HepG2 (cell line): ENCODE measurements at regions not wholly inside any gene's neighbourhood (a gene's known extent, or its start where the extent isn't known, plus 50 kb on each side); places are given as distances from the start of the nearest gene placed in this dataset.
"Not testable (repeated sequence)": the region's sequence is repeated elsewhere in the genome, so short reads cannot be mapped to it uniquely, and the experiment has no call there.

ENCODE experiments used
- ATAC-seq: fragments of 200-7000 bp; cut with Tn5 transposase; 3 replicates; pipeline ENCODE4 v1.9.1; 2020; ENCODE audit warnings: mild to moderate bottlenecking, moderate library complexity
- BruUV-seq: library from RNA; stranded (reverse); fragments of 400-500 nt; replicated peaks from 2 replicates; lab custom pipeline; 2021; lab: Mats Ljungman, UMichigan
- CTCF ChIA-PET: fragments of 300-600 bp; formaldehyde crosslinking; extraction: SDS; loops from one replicate; lab custom pipeline; 2021; ENCODE audit warnings: low total read pairs, inconsistent platforms, low intra/inter-chr PET ratio; lab: Yijun Ruan, JAX
- POLR2A ChIA-PET: fragments of 350-600 bp; sonication (Branson Sonifier 250); formaldehyde crosslinking; loops from one replicate; lab custom pipeline; 2020; ENCODE audit warnings: antibody characterized with exemption, inconsistent platforms; lab: Yijun Ruan, JAX
- DNase-seq: peaks from one replicate; pipeline ENCODE4 v3.0.0-alpha.2; 2015; ENCODE audit warnings: low spot score
- FAIRE-seq: peaks from 3 replicates; lab custom pipeline; 2011; peaks lifted over from hg19 to GRCh38; lab: Jason Lieb, UNC
- H2AFZ ChIP-seq: one replicate; pipeline ENCODE4 v1.6.1; 2011; ENCODE audit warnings: low read length, inconsistent platforms
- H3K27ac ChIP-seq: fragments of 300-600 bp; 3 replicates; pipeline ENCODE4 v1.8.0; 2011; ENCODE audit warnings: mixed run types, mild to moderate bottlenecking, mixed read lengths, low read length, inconsistent platforms; ENCODE audit not compliant: insufficient read depth; ENCODE audit errors: extremely low read length
- H3K27me3 ChIP-seq, 2 experiments: fragments of 200-600 bp in 1 of 2; 2 replicates in 1 of 2; 3 replicates in 1 of 2; pipeline versions ENCODE4 v1.6.0 to v1.8.0; 2011; ENCODE audit warnings: low read length in 2 of 2, mild to moderate bottlenecking in 2 of 2, moderate library complexity in 2 of 2, inconsistent platforms in 1 of 2; ENCODE audit not compliant: insufficient read depth in 2 of 2, control insufficient read depth in 1 of 2
- H3K36me3 ChIP-seq, 2 experiments: fragments of 200-600 bp in 1 of 2; replicated peaks in 1 of 2; 2 replicates in 1 of 2; 3 replicates in 1 of 2; pipeline versions ENCODE4 v1.5.1 to v1.8.0; 2011; ENCODE audit warnings: low read length in 2 of 2, inconsistent platforms in 1 of 2; ENCODE audit not compliant: insufficient read depth in 2 of 2, control insufficient read depth in 1 of 2
- H3K4me1 ChIP-seq: 2 replicates; pipeline ENCODE4 v1.5.1; 2012; ENCODE audit warnings: low read length, inconsistent platforms; ENCODE audit not compliant: insufficient read depth
- H3K4me2 ChIP-seq: 2 replicates; pipeline ENCODE4 v1.6.0; 2011; ENCODE audit warnings: low read depth, low read length, inconsistent platforms
- H3K4me3 ChIP-seq, 3 experiments: fragments of 200-600 bp in 1 of 3; sonication (generic), shearing (Covaris generic) in 1 of 3; replicated peaks in 1 of 3; 2 replicates each; pipeline ENCODE4 v1.5.1; 2011 to 2016; ENCODE audit warnings: low read length in 3 of 3, inconsistent platforms in 2 of 3, low read depth in 2 of 3, mild to moderate bottlenecking in 2 of 3, control low read depth in 1 of 3, mixed read lengths in 1 of 3; ENCODE audit not compliant: insufficient read depth in 1 of 3
- H3K79me2 ChIP-seq: one replicate; pipeline ENCODE4 v1.6.1; 2011; ENCODE audit warnings: low read length, inconsistent platforms; ENCODE audit not compliant: insufficient read depth
- H3K9ac ChIP-seq: 2 replicates; pipeline ENCODE4 v1.6.0; 2011; ENCODE audit warnings: mild to moderate bottlenecking, low read depth, low read length, inconsistent platforms; ENCODE audit not compliant: insufficient read depth
- H3K9me3 ChIP-seq: 2 replicates; pipeline ENCODE4 v1.5.1; 2012; ENCODE audit warnings: mild to moderate bottlenecking, low read length
- H4K20me1 ChIP-seq: 2 replicates; pipeline ENCODE4 v1.6.0; 2011; ENCODE audit warnings: inconsistent platforms, mild to moderate bottlenecking, low read length, moderate library complexity; ENCODE audit not compliant: insufficient read depth
- HMG20A ChIP-seq: IDR thresholded peaks from 2 replicates; pipeline ENCODE4 v1.6.1; 2016; ENCODE audit warnings: borderline replicate concordance
- IRX3 ChIP-seq: sonication (generic); formaldehyde crosslinking; IDR thresholded peaks from 2 replicates; pipeline ENCODE4 v1.8.1; 2023; ENCODE audit warnings: mild to moderate bottlenecking, low read depth, missing genetic modification reagents, borderline replicate concordance
- SALL1 ChIP-seq: sonication (generic); formaldehyde crosslinking; IDR thresholded peaks from 2 replicates; pipeline ENCODE4 v1.8.0; 2022; ENCODE audit warnings: mild to moderate bottlenecking, missing genetic modification reagents
- SKI ChIP-seq: fragments of 450-650 bp; IDR thresholded peaks from one replicate; pipeline ENCODE4 v1.6.1; 2018; ENCODE audit warnings: mild to moderate bottlenecking; ENCODE audit not compliant: partially characterized antibody
- ZBTB21 ChIP-seq: sonication (generic); formaldehyde crosslinking; IDR thresholded peaks from 2 replicates; pipeline ENCODE4 v1.4.0; 2020; ENCODE audit warnings: missing genetic modification reagents
- ZNF180 ChIP-seq: sonication (generic); formaldehyde crosslinking; IDR thresholded peaks from 2 replicates; pipeline ENCODE4 v1.4.0; 2020; ENCODE audit warnings: low read depth, missing genetic modification reagents, borderline replicate concordance
- ZNF441 ChIP-seq: sonication (generic); formaldehyde crosslinking; IDR thresholded peaks from 2 replicates; pipeline ENCODE4 v1.7.0; 2021; ENCODE audit warnings: missing genetic modification reagents, borderline replicate concordance
- WGBS: methylation state at CpG from one replicate; pipeline ENCODE4 v1.1.6; 2017; ENCODE audit warnings: low lambda C conversion rate; 5-methylcytosine and 5-hydroxymethylcytosine counted together
- in situ Hi-C: cut with HindIII; loops from 2 replicates; pipeline ENCODE4 v1.10.0; 2017; ENCODE audit warnings: low pct_unique_long_range_greater_than_20kb; ENCODE audit not compliant: extremely low pct_ligation_motif_present
- intact Hi-C: fragments of 100-400 bp; cut with micrococcal nuclease; formaldehyde crosslinking; loops from one replicate; pipeline ENCODE4 v1.10.0; 2022; ENCODE audit not compliant: unreplicated experiment
- TF ChIP-seq, protein P1 (sequence below): sonication (generic); formaldehyde crosslinking; IDR thresholded peaks from 2 replicates; pipeline ENCODE4 v1.8.1; 2023; ENCODE audit warnings: mild to moderate bottlenecking, missing genetic modification reagents
- TF ChIP-seq, protein P2 (sequence below): sonication (generic); formaldehyde crosslinking; IDR thresholded peaks from 2 replicates; pipeline ENCODE4 v1.8.0; 2022; ENCODE audit warnings: missing genetic modification reagents, mild to moderate bottlenecking, moderate library complexity, borderline replicate concordance
- TF ChIP-seq, protein P3 (sequence below): sonication (generic); formaldehyde crosslinking; IDR thresholded peaks from 2 replicates; pipeline ENCODE4 v1.4.0; 2020; ENCODE audit warnings: missing genetic modification reagents
- TF ChIP-seq, protein P4 (sequence below): sonication (generic); formaldehyde crosslinking; IDR thresholded peaks from 2 replicates; pipeline ENCODE4 v1.4.0; 2020; ENCODE audit warnings: missing genetic modification reagents; ENCODE audit errors: not compliant biosample characterization

DNA sequence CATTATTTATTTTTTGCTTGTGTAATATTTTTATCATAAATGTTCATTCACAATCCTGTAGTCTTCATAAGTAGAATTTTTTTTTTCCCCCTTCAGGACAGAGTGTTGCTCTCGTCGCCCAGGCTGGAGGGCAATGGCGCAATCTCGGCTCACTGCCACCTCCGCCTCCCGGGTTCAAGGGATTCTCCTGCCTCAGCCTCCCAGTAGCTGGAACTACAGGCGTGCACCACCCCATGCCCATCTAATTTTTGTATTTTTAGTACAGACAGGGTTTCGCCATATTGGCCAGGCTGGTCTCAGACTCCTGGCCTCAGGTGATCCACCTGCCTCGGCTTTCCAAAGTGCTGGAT is 54.7 kb upstream of the TFRC start:
- H3K36me3 ChIP-seq, in situ Hi-C loops, H3K27ac ChIP-seq, DNase-seq, POLR2A ChIA-PET, intact Hi-C loops, ATAC-seq, H4K20me1 ChIP-seq, H3K4me3 ChIP-seq, H3K9ac ChIP-seq, H3K9me3 ChIP-seq, BruUV-seq, H2AFZ ChIP-seq, CTCF ChIA-PET, FAIRE-seq, H3K79me2 ChIP-seq, H3K4me2 ChIP-seq: not testable (repeated sequence)
- H3K27me3 ChIP-seq = peaks cover 3 to 16% of the 10 kb centered on the region in 2 experiments; a peak in 3 of 5 replicates
- H3K4me1 ChIP-seq = peaks cover 13% of the 10 kb centered on the region
- WGBS = 55% methylated on average over 9 of the region's 9 CpGs

DNA sequence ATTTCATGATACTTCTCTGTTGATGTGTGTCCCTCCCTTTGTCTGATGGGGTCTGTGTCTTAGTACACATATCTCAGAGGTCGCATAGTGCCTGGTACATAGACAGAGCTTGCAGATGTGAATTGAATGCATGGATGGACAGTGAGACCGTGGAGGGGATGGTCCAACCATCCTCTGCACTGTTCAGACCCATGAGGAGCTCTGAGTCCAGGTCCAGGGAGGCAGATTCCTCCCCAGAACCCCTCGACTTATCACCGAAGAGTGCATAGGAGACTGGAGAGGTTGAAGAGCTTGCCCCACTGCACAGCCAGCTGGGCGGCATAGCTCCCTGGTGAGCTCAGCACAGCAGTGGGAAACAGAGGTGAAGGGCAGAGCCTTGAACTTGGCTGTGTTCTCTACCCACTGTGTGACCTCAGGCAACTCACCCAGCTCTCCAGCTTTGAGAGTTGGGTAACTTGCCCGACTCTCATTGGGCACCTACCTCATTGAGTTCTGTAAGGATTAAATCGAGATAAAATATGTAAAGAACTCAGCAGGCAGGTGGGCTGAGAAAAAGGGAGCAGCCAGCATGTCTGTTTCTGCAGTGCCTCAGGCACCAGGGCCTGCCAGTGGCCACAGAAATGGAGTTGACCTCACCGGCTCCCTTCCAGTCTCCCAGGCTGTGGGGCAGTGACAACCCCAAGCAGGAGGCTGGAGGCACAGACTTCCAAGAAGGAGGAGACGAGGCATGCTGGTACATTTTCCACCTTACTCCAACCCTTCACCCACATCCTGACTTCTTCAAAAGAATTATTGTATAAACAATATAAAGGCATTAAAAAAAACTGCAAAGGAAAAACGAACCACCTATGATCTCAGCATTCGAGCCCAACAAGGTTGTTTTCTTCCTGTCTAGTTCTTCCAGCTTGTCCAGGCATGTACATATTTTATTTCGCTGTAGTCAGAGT is 54.1 kb upstream of the TFRC start:
- Histone ChIP-seq H3K27ac (no peak overlapping the region), H3K36me3 (no peaks in the 10 kb centered on the region), H3K27me3 (peaks cover 3 to 16% of the 10 kb centered on the region in 2 experiments; a peak in 3 of 5 replicates), H3K9me3 (no peaks in the 10 kb centered on the region), H3K4me3 (no peak overlapping the region), H4K20me1 (no peaks in the 10 kb centered on the region), H3K9ac (no peak overlapping the region), H3K4me2 (no peak overlapping the region), H3K79me2 (no peaks in the 10 kb centered on the region), H3K4me1 (peaks cover 7% of the 10 kb centered on the region; the same call in 1 of the 2 replicates), H2AFZ (no peak overlapping the region)
- FAIRE-seq (no peak), DNase-seq (no peak), ATAC-seq (peak; percentile 86)
- POLR2A ChIA-PET = no interaction called here
- BruUV-seq = no TSS peak
- WGBS = 12% methylated on average over 9 of the region's 12 CpGs
- intact Hi-C loops = no loop called here
- in situ Hi-C loops = no loop called here
- CTCF ChIA-PET = no interaction called here
- TF ChIP-seq SALL1 (peak; percentile 20; the same call in 1 of the 2 replicates), ZNF180 (CRISPR knock-in tag) (no peak), HMG20A (CRISPR knock-in tag) (peak; percentile 12; the same call in 1 of the 2 replicates), ZNF441 (CRISPR knock-in tag) (no peak), ZBTB21 (CRISPR knock-in tag) (no peak), IRX3 (no peak), SKI (peak; percentile 95)
- TF ChIP-seq, protein P1, sequence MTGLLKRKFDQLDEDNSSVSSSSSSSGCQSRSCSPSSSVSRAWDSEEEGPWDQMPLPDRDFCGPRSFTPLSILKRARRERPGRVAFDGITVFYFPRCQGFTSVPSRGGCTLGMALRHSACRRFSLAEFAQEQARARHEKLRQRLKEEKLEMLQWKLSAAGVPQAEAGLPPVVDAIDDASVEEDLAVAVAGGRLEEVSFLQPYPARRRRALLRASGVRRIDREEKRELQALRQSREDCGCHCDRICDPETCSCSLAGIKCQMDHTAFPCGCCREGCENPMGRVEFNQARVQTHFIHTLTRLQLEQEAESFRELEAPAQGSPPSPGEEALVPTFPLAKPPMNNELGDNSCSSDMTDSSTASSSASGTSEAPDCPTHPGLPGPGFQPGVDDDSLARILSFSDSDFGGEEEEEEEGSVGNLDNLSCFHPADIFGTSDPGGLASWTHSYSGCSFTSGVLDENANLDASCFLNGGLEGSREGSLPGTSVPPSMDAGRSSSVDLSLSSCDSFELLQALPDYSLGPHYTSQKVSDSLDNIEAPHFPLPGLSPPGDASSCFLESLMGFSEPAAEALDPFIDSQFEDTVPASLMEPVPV (CRISPR knock-in tag) = no peak
- TF ChIP-seq, protein P2, sequence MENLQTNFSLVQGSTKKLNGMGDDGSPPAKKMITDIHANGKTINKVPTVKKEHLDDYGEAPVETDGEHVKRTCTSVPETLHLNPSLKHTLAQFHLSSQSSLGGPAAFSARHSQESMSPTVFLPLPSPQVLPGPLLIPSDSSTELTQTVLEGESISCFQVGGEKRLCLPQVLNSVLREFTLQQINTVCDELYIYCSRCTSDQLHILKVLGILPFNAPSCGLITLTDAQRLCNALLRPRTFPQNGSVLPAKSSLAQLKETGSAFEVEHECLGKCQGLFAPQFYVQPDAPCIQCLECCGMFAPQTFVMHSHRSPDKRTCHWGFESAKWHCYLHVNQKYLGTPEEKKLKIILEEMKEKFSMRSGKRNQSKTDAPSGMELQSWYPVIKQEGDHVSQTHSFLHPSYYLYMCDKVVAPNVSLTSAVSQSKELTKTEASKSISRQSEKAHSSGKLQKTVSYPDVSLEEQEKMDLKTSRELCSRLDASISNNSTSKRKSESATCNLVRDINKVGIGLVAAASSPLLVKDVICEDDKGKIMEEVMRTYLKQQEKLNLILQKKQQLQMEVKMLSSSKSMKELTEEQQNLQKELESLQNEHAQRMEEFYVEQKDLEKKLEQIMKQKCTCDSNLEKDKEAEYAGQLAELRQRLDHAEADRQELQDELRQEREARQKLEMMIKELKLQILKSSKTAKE (CRISPR knock-in tag) = peak; percentile 66
- TF ChIP-seq, protein P3, sequence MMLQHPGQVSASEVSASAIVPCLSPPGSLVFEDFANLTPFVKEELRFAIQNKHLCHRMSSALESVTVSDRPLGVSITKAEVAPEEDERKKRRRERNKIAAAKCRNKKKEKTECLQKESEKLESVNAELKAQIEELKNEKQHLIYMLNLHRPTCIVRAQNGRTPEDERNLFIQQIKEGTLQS (CRISPR knock-in tag) = peak; percentile 75; the same call in 1 of the 2 replicates
- TF ChIP-seq, protein P4, sequence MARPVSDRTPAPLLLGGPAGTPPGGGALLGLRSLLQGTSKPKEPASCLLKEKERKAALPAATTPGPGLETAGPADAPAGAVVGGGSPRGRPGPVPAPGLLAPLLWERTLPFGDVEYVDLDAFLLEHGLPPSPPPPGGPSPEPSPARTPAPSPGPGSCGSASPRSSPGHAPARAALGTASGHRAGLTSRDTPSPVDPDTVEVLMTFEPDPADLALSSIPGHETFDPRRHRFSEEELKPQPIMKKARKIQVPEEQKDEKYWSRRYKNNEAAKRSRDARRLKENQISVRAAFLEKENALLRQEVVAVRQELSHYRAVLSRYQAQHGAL = no peak
